ENCODE measurements at regions not wholly inside any gene's neighbourhood (a gene's known extent, or its start where the extent isn't known, plus 50 kb on each side); places are given as distances from the start of the nearest gene placed in this dataset.
"Not testable (repeated sequence)": the region's sequence is repeated elsewhere in the genome, so short reads cannot be mapped to it uniquely, and the experiment has no call there.

DNA sequence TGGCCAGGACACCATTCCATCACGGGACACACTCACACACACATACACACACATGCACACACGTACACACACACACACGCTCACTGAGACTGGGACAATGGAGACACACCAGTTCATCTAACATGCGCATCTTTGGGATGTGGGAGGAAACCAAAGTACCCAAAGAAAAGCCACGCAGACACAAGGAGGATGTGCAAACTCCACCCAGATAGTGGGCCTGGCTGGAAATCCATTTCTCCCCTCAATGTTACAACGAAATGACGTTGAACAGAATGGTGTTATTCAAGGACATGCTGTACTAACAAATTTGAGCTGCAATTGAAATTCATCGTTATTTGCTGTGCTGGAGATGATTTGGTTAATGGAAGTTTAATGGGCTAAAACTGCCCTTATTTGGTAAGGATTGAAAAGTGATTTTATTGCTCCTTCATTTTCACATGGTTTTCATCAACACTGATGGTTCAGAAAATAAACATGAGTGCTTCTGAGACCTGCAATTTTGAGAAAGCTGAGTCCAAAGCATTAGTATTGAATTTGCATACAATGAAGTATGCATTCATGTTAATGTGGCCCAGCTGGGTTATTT is 110.0 kb downstream of the KCNE4 start:
- Mint-ChIP-seq H3K36me3 (no peaks in the 10 kb centered on the region), H3K4me1 (no peaks in the 10 kb centered on the region), H3K27me3 (no peaks in the 10 kb centered on the region), H3K9me3 (no peaks in the 10 kb centered on the region), H3K27ac (no peak overlapping the region), H3K4me3 (no peak overlapping the region)
- no peak for DNase-seq
- CTCF ChIA-PET: no interaction called here

DNA sequence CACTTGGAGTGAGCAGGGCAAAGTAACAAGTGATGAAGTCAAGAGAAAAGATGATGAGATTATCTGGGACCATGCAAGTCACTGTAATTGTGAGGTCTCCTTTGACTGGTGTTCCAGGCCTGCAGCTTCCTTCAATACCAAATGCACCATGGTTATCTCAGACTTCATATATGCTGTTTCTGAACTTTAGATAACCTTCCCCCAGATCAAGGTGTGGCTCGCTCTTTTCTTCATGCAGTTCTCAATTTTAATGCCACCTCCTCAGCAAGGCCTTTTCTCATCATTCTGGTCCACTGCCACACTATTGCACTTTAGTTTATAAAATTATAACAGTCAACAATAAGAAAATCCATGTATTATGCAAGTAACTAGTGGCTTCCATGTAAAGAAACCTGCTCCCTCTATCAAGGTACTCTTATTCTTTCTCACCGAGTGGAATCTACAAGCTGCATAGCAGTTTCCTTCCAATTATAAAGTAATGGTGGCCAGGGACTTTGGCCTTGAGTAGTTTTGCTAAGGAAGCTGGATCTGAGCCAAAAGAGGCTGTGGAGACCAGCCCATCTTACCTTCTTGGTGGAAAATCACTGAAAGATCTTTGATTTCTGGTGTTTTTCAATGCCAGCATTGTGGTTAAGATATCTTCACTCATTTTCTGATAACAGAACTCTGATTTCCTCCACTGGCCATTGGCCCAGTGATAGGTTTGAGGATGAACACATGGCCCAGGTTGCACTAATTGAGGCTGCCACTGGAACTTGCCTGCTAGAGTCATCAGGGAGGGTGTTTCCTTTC is 113.6 kb downstream of the KCNE4 start:
- no peak overlapping the region for H3K4me3 Mint-ChIP-seq
- no peak for DNase-seq
- no peaks in the 10 kb centered on the region for H3K9me3 Mint-ChIP-seq
- H3K27me3 Mint-ChIP-seq: no peaks in the 10 kb centered on the region
- no peak overlapping the region for H3K27ac Mint-ChIP-seq
- CTCF ChIA-PET: no interaction called here
- no peaks in the 10 kb centered on the region for H3K36me3 Mint-ChIP-seq
- H3K4me1 Mint-ChIP-seq: no peaks in the 10 kb centered on the region

GRCh38 chr2:223166215-223166493 is 114.2 kb downstream of the KCNE4 start:
- Mint-ChIP-seq H3K4me3 (no peak overlapping the region), H3K27ac (no peak overlapping the region), H3K27me3 (no peaks in the 10 kb centered on the region)

GRCh38 chr2:223166983-223167650 is 115.1 kb downstream of the KCNE4 start:
- H3K4me1 Mint-ChIP-seq: no peaks in the 10 kb centered on the region
- no peaks in the 10 kb centered on the region for H3K36me3 Mint-ChIP-seq
- CTCF ChIA-PET: no interaction called here
- no peak overlapping the region for H3K4me3 Mint-ChIP-seq
- DNase-seq: no peak
- no peak overlapping the region for H3K27ac Mint-ChIP-seq
- H3K9me3 Mint-ChIP-seq: no peaks in the 10 kb centered on the region
- no peaks in the 10 kb centered on the region for H3K27me3 Mint-ChIP-seq

More at GRCh38 chr2:223166215-223166493, 114.2 kb downstream of the KCNE4 start:
- no peaks in the 10 kb centered on the region for H3K9me3 Mint-ChIP-seq
- no peaks in the 10 kb centered on the region for H3K4me1 Mint-ChIP-seq
- no peak for DNase-seq
- CTCF ChIA-PET: no interaction called here
- H3K36me3 Mint-ChIP-seq: no peaks in the 10 kb centered on the region

- Mint-ChIP-seq H3K27me3 (no peaks in the 10 kb centered on the region), H3K9me3 (no peaks in the 10 kb centered on the region), H3K36me3 (no peaks in the 10 kb centered on the region), H3K27ac (no peak overlapping the region), H3K4me1 (no peaks in the 10 kb centered on the region), H3K4me3 (no peak overlapping the region)
- DNase-seq: no peak
- CTCF ChIA-PET: interaction anchor here (1.0 kb wide), 1 partner anchor 12 kb away, joined by 3 read pairs; no protein-coding TSS in a partner anchor
Measured at GRCh38 chr2:223169830-223170605, 118.0 kb downstream of the KCNE4 start.

DNA sequence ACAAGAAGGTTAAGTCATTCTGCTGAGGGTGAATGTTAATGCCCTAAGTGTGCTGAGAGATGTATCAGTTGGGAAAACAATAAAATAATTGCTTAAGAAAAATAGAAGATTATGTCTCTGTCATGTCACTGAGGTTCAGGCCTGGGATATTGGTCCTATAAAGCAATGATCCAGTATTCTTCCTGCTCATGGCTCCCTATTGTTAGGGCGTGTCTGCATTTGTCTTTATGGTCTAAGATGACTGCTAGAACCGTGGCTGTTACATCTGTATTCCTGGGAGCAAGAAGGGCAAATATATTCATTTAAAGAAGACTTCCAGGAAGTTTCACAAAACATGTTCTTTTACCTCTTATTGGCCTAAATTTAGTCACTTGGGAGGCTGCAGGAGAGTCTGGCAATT is 125.0 kb downstream of the KCNE4 start:
- no peaks in the 10 kb centered on the region for H3K4me1 Mint-ChIP-seq
- H3K27ac Mint-ChIP-seq: no peak overlapping the region
- no peaks in the 10 kb centered on the region for H3K27me3 Mint-ChIP-seq
- no peak overlapping the region for H3K4me3 Mint-ChIP-seq
- CTCF ChIA-PET: no interaction called here
- DNase-seq: no peak
- H3K9me3 Mint-ChIP-seq: no peaks in the 10 kb centered on the region
- H3K36me3 Mint-ChIP-seq: no peaks in the 10 kb centered on the region

GRCh38 chr2:223180463-223180862 is 128.5 kb downstream of the KCNE4 start:
- Mint-ChIP-seq H3K4me1 (no peaks in the 10 kb centered on the region), H3K27me3 (no peaks in the 10 kb centered on the region), H3K4me3 (no peak overlapping the region), H3K27ac (no peak overlapping the region), H3K36me3 (no peaks in the 10 kb centered on the region), H3K9me3 (no peaks in the 10 kb centered on the region)
- CTCF ChIA-PET: no interaction called here
- DNase-seq: no peak

DNA sequence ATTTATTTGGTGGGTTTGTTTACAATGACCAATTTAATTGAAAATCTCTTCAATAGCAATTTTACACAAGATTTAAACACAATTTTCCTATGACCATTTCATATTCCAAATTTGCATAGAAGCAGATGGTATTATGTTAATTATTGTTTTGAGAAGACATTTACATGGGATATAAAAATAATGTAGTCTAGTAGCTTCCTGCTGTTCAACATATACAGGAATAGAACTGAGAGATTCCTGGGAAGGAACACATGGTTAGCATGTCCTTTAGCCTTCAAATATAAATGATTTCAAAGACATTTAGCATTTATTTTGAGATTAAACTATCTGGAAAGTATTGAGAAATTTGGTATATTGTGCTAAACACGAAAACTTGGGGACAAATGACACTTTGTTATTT is 129.6 kb downstream of the KCNE4 start:
- no peaks in the 10 kb centered on the region for H3K4me1 Mint-ChIP-seq
- CTCF ChIA-PET: no interaction called here
- H3K4me3 Mint-ChIP-seq: no peak overlapping the region
- no peaks in the 10 kb centered on the region for H3K36me3 Mint-ChIP-seq
- H3K9me3 Mint-ChIP-seq: no peaks in the 10 kb centered on the region
- DNase-seq: no peak
- no peaks in the 10 kb centered on the region for H3K27me3 Mint-ChIP-seq
- no peak overlapping the region for H3K27ac Mint-ChIP-seq

DNA sequence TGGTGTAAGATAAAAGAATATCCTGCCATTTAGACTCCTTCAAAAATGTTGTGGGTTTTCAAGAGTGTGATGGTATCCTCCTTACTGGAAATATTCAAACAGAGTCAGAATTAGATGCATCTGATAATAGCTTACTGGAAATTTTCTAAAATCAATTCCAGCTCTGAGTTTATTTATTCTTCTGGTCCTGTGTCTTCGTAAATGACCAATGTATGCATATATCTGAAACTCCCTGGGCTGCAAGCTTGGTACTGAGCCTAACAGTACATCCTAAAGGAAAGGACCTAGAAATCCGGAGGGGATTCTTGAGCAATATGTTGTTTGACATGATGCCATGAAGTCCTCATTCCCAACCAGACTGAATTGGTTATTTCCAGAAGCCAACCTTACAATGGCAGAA is 130.4 kb downstream of the KCNE4 start:
- H3K36me3 Mint-ChIP-seq: no peaks in the 10 kb centered on the region
- H3K9me3 Mint-ChIP-seq: no peaks in the 10 kb centered on the region
- H3K4me3 Mint-ChIP-seq: no peak overlapping the region
- DNase-seq: no peak
- no peak overlapping the region for H3K27ac Mint-ChIP-seq
- no peaks in the 10 kb centered on the region for H3K27me3 Mint-ChIP-seq
- CTCF ChIA-PET: no interaction called here
- no peaks in the 10 kb centered on the region for H3K4me1 Mint-ChIP-seq

DNA sequence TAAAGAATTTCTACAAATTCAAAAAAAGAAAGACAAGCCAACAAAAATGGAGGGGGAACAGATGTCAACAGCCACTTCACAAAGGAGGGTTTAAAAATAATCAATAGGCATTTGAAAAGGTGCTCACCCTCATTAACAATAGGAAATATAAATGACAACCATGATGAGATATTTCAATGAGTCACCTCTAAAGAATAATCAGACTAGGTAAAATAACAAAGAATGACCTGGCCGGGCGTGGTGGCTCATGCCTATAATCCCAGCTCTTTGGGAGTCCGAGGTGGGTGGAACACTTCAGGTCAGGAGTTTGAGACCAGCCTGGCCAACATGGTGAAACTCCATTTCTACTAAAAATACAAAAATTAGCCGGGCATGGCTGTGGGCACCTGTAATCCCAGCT is 133.6 kb downstream of the KCNE4 start:
- Mint-ChIP-seq H3K27me3 (no peaks in the 10 kb centered on the region), H3K4me3 (no peak overlapping the region), H3K27ac (no peak overlapping the region), H3K4me1 (no peaks in the 10 kb centered on the region), H3K36me3 (no peaks in the 10 kb centered on the region), H3K9me3 (no peaks in the 10 kb centered on the region)
- DNase-seq: no peak
- CTCF ChIA-PET: no interaction called here

DNA sequence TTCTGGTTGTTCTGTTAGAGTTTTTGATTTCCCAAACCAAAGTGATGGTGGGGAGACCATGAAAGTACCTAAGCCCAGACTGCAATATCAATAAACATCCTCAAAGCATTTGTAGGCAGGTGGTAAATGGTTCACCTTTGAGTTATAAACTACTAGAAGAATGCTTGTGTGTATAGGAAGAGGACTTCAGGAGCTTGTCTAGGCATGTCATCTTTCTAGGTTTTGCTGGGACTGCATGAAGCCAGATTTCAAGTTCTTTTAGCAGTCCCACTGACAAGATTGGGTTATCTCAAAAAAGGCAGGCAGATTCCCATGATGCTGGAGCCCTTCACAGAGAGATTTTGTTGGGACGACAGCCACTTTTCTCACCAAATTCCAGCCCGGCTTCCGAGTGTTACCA is 135.3 kb downstream of the KCNE4 start:
- no peak overlapping the region for H3K4me3 Mint-ChIP-seq
- H3K27ac Mint-ChIP-seq: no peak overlapping the region
- H3K27me3 Mint-ChIP-seq: no peaks in the 10 kb centered on the region
- H3K36me3 Mint-ChIP-seq: no peaks in the 10 kb centered on the region
- no peak for DNase-seq
- CTCF ChIA-PET: no interaction called here
- H3K4me1 Mint-ChIP-seq: no peaks in the 10 kb centered on the region
- H3K9me3 Mint-ChIP-seq: no peaks in the 10 kb centered on the region

DNA sequence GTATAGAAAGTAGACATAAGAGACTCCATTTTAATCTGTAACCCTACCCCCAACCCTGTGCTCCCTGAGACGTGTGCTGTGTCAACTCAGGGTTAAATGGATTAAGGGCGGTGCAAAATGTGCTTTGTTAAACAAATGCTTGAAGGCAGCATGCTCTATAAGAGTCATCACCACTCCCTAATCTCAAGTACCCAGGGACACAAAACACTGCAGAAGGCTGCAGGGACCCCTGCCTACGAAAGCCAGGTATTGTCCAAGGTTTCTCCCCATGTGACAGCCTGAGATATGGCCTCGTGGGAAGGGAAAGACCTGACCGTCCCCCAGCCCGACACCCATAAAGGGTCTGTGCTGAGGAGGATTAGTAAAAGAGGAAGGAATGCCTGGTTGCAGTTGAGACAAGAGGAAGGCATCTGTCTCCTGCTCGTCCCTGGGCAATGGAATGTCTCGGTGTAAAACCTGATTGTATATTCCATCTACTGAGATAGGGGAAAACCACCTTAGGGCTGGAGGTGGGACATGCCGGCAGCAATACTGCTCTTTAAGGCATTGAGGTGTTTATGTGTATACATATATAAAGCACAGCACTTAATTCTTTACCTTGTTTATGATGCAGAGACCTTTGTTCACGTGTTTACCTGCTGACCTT is 138.7 kb downstream of the KCNE4 start:
- not testable (repeated sequence) for H3K4me1 Mint-ChIP-seq, H3K4me3 Mint-ChIP-seq, H3K9me3 Mint-ChIP-seq

DNA sequence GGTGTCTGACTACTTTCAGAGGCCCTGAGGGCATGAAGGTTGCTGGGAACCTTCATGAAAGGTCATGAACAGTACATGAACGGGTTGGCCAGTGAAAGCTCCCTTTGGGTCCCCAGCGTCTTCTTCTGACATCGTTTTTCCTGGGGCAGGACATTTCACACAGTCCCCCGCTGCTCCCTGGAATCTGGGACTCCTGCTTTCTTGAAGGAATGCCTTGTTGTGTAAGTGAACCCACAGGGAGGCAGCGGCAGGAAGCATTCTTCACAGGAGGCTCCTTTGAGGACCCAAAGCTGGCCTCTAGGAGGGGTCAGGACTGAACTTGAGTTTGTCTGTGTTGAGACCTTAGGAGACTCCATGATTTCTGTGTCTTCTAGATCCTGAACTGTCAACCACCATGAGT is 144.3 kb downstream of the KCNE4 start:
- Mint-ChIP-seq H3K4me1 (no peaks in the 10 kb centered on the region), H3K36me3 (no peaks in the 10 kb centered on the region)
- CTCF ChIA-PET: no interaction called here

More for the DNA sequence above, 138.7 kb downstream of the KCNE4 start:
- H3K36me3 Mint-ChIP-seq, CTCF ChIA-PET, H3K27ac Mint-ChIP-seq, DNase-seq, H3K27me3 Mint-ChIP-seq: not testable (repeated sequence)

DNA sequence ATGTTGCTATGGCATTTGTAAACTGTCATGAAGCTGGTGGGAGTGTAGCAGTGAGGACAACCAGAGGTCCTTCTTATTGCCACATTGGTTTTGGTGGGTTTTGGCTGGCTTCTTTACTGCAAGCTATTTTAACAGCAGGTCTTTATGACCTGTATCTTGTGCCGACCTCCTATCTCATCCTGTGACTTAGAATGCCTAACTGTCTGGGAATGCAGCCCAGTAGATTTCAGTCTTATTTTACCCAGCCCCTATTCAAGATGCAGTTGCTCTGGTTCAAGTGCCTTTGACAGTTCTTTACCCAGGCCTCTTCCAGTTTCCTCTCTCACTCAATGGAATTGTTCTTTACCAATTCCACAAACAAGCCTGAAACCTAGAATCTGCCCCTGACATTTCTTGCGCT is 145.1 kb downstream of the KCNE4 start:
- Mint-ChIP-seq H3K4me1 (no peaks in the 10 kb centered on the region), H3K9me3 (peaks cover 9% of the 10 kb centered on the region), H3K27ac (no peak overlapping the region), H3K36me3 (no peaks in the 10 kb centered on the region), H3K4me3 (no peak overlapping the region), H3K27me3 (no peaks in the 10 kb centered on the region)
- CTCF ChIA-PET: no interaction called here
- no peak for DNase-seq

More for the DNA sequence above, 144.3 kb downstream of the KCNE4 start:
- peaks cover 9% of the 10 kb centered on the region for H3K9me3 Mint-ChIP-seq
- H3K27ac Mint-ChIP-seq: no peak overlapping the region
- no peak for DNase-seq
- no peaks in the 10 kb centered on the region for H3K27me3 Mint-ChIP-seq
- no peak overlapping the region for H3K4me3 Mint-ChIP-seq
